NOMO-1 treated with DMSO at 0.1 percent for 48 hours (cell line): ENCODE measurements at regions not wholly inside any gene's neighbourhood (a gene's known extent, or its start where the extent isn't known, plus 50 kb on each side); places are given as distances from the start of the nearest gene placed in this dataset.

Experiments
- DNase-seq: peaks from one replicate; lab custom pipeline; 2025; ENCODE audit not compliant: unreplicated experiment; lab: John Stamatoyannopoulos, UW

DNA sequence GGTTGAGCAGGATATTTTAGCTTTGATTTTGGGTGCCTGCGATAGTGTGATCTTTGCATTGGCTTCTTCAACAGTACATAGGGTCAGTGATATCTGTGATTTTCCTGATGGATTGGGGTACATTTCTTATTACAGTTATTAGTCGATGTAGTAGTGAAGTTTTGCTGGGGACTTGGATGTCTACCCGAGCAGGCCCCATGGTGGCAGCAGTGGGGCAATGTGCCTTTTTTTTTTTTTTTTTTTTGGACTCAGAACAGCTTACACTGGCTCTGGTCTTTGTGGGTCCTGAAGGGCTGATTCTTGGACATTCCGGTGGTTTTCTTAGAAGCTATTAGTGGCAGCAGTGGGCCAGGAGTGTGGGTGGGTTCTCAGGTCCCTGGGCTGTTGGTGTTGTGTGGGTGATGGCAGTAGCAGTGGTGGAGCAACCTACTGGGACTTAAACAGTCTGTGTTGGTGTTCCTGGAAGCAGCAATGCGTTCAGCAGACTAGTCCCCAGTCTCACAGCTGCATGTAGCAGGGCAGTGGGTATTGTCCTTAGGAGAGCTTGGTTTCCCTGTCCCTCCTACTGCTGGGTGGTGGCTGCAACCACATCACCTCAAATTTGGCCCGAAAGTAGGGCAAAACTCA lies 53.7 kb upstream of the SLC4A10 start:
- DNase-seq, result no peak

DNA sequence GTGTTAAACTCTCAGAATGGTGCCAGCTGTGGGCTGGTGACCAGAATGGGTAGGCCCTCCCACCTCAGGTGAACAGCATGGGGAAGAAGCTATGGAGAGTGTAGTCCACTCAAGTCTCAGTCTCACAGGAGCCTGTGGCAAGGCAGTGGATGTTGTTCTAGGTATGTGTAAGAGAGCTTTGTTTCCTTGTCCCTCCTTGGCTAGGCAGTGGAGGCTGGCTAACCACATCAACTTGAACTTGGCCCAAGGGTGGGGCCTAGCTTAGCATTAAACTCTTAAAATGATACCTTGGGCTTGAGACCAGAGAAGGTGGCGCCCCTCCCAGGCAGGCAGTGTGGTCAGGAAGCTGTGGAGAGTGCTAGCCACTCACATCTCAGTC lies 53.2 kb upstream of the SLC4A10 start:
- DNase-seq, result no peak
